ENCODE measurements at regions not wholly inside any gene's neighbourhood (a gene's known extent, or its start where the extent isn't known, plus 50 kb on each side); places are given as distances from the start of the nearest gene placed in this dataset.

GRCh38 chr18:45447355-45448265 is 167.7 kb upstream of the SLC14A2 start:
- no peak for DNase-seq

- DNase-seq = no peak
These were observed 166.4 kb upstream of the SLC14A2 start for GRCh38 chr18:45448871-45449270.

GRCh38 chr18:45449418-45450227 is 165.7 kb upstream of the SLC14A2 start:
- DNase-seq = no peak

GRCh38 chr18:45456090-45457021 is 158.9 kb upstream of the SLC14A2 start:
- DNase-seq = no peak

- DNase-seq = no peak
These were observed 157.2 kb upstream of the SLC14A2 start for GRCh38 chr18:45458033-45458432.

DNA sequence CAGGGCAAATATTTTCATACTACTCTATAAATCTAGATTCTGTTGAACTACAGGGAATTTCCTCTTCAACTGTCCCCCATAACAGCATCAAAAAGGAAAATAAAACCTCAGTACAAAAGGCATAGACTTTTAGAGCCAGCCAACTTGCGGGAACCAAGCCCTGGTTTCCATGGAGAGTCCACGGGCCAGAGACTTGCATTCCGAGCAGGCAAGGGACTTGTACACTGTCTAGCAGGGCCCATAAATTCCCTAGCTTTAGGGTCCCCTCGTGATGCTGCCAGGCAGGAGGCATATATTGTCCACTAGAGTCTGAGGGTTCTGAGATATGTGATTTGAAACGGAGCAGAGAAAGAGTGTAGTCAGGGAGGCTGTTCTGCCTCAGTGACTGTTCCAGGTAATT is 153.1 kb upstream of the SLC14A2 start:
- DNase-seq = no peak

GRCh38 chr18:45463451-45463850 is 151.8 kb upstream of the SLC14A2 start:
- no peak for DNase-seq

- DNase-seq = no peak
These were observed 150.7 kb upstream of the SLC14A2 start for GRCh38 chr18:45464619-45465018.

DNA sequence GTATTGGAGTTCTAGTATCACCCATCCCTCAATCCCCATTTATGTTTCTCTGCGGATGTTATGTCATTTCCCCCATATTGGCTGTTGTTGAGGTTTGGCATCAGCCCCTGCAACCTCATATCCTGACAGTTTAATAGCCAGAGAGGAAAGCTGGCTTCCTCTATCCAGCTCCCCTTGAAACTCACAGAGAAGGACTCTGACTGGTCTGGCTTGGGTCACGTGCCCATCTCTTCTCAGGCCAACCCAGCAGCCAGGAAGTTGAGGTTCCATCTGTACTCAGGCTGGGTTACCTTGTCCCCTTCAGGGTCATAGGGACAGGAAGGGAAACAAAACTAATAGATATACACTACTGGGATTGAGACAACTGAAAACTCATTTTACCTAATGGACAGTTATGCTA is 148.0 kb upstream of the SLC14A2 start:
- DNase-seq = no peak

DNA sequence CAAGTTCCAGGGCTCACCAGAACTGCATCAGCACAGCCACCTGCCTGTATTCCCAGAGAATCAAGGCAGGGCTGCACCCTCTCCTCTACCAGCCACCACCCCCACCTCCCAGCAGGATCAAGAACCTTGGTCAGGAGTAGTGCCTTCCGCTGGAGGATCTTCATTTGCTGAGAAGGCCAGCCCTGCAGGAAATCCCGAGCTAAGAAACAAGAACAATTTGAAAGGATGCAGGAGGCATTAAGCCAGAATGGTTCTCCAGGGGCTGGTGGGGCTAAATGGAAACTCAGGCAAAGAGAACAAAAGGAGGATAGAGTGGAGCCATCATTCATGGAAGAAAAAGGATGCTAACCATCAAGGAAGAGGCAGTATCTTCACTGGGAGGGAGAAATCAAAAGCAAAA is 147.3 kb upstream of the SLC14A2 start:
- no peak for DNase-seq

DNA sequence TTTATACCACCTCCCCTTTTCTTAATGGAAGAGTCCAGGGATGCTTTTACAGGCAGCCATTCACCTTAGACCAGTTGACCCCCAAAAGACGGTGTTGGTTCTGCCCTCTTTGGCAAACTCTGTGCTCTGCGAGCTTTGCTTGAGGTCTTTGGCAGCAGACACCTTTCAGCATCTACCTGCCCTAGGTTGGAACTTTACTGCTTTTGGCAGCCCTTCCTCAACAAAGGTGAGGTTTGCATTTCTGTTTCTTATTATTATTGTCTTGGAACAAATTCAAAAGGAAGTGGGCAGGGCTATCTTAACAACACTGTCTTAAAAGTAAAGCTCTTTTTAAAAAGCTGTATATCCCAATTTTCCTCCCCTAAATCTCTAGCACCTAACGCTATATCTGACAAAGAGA is 136.4 kb upstream of the SLC14A2 start:
- no peak for DNase-seq

GRCh38 chr18:45480219-45481015 is 134.9 kb upstream of the SLC14A2 start:
- no peak for DNase-seq

DNA sequence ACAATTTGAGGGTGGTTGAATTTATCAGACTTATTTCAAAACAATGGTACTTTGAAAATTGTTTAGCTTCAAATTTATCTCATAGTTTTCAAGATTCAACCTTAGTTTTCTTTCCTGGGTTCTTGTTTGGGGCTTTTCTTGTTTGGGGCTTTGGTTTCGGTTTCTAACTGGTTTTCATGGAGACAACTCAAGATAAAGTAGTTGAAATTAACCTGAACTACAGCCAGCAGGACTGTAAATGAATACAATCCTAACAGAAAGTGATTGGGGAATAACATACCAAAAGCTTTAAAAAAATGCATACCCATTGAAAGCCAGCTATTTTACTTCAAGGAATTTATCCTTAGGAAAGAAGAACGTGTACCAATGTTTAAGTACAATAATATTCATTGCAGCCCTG is 133.5 kb upstream of the SLC14A2 start:
- no peak for DNase-seq

DNA sequence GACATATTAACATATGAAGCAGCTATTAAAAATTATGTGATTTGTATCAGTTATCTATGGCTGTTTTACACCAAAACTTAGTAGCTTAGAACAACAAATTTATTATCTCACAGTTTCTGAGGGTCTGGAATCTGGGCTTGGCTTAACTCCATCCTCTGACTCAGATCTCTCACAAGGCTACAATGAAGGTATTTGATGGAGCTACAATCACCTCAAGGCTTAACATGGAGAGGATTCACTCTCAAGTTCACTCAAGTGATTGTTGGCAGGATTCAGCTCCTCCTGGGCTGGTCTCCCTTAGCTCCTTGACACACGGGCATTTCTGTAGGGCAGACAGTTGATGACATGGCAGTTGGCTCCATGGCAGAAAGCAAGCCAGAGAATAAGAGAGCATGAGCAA is 133.0 kb upstream of the SLC14A2 start:
- no peak for DNase-seq

- no peak for DNase-seq
These were observed 127.7 kb upstream of the SLC14A2 start for GRCh38 chr18:45487581-45487980.

- DNase-seq = no peak
These were observed 126.6 kb upstream of the SLC14A2 start for GRCh38 chr18:45488645-45489044.

- no peak for DNase-seq
These were observed 121.4 kb upstream of the SLC14A2 start for GRCh38 chr18:45493830-45494229.

- no peak for DNase-seq
These were observed 120.5 kb upstream of the SLC14A2 start for GRCh38 chr18:45494811-45495210.

GRCh38 chr18:45496741-45497140 is 118.5 kb upstream of the SLC14A2 start:
- no peak for DNase-seq

DNA sequence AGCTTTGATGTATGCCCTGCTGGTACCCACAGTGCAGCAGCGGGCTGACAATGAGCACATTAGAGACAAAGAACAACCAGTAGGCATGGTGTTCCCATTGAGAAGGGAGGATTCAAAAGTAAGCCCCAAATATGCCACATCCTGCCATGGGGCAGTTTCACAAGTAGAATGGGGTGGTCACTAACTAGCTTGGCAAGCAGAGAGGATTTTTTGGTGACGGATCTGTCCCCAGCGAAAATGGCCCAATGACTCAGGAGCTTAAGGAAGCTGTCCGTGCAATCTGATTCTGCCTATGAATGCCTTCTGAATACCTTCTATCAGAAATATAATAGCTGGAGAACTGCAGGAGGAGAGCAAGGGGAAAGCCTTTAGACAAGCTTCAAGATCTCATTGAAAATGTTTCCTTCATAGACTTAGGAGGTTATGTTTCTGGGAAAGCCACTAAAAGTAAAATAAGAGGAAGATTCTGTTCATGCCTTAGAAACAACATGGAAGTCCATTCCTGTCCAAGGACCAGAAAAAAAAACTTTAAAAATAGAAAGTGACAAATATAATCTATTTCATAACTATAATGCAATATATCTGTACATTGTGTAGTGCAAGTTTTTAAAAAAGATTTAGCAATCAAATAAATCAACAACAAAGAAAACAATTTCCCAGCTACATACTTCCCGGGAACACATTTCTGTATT is 117.5 kb upstream of the SLC14A2 start:
- no peak for DNase-seq

DNA sequence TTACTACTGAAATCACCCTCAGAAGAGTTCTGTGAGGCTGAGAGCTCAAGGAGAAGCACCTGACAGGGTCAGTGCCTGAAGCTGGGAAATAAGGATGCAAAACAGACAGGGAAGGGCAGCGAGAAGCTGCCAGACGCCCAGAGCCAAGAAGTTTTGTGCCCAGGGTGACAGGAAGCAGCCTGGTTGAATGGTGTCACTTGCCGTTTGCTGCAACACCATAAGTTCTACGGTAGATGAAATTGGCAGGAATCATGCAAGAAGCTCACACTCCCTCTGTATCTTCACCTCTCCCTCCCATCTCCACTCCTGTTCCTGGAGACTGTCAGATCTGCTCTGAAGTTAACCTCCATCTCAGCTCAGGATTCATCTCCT is 117.0 kb upstream of the SLC14A2 start:
- DNase-seq = no peak

- DNase-seq = no peak
These were observed 111.3 kb upstream of the SLC14A2 start for GRCh38 chr18:45503990-45504389.

Measured in inflammatory macrophage treated with lipopolysaccharide for 4 hours (primary cell).